ENCODE measurements at regions not wholly inside any gene's neighbourhood (a gene's known extent, or its start where the extent isn't known, plus 50 kb on each side); places are given as distances from the start of the nearest gene placed in this dataset.

DNA sequence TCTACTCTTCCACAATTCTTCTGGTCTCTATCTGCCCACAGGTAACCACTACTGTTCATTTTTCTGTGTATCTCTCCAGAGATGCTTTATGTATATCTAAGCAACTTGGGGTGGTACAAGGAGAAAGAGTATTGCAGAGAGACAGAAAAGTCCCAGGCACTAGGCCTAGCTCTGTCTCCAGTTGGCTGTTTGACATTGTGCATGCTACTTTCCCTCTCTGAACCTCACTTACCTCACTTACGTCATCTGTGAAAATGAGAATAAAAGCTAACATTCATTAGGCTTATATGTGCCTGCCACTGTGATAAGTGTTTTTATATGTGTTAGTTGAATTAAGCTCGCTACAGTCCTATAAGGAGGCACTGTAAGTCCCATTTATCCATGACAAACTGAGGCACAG, 76.7 kb upstream of the RNU6-1 start:
- H3K79me2 ChIP-seq (ENCODE audit: low read length): no peaks in the 10 kb centered on the region
- ChIA-PET CTCF (no interaction called here), POLR2A (ENCODE audit: unreplicated experiment) (no interaction called here)
- no peak overlapping the region for H3K9ac ChIP-seq (ENCODE audit: low read length)
- ATAC-seq (no peak), DNase-seq (no peak)
- no peak overlapping the region for H2AFZ ChIP-seq (ENCODE audit: low read length)
- no peak overlapping the region for H3K27ac ChIP-seq (ENCODE audit: low read length)
- no peaks in the 10 kb centered on the region for H3K9me2 ChIP-seq (replicated peaks; ENCODE audit: low read length)
- H3K27me3 ChIP-seq (ENCODE audit: low read length): no peaks in the 10 kb centered on the region
- intact Hi-C loops (cut with micrococcal nuclease): no loop called here
- no peaks in the 10 kb centered on the region for H3K9me3 ChIP-seq (ENCODE audit: low read length)
- H3F3A ChIP-seq (ENCODE audit: low read length, unreplicated experiment): no peaks in the 10 kb centered on the region
- BruUV-seq (replicated peaks): no TSS peak
- TF ChIP-seq, protein P1, sequence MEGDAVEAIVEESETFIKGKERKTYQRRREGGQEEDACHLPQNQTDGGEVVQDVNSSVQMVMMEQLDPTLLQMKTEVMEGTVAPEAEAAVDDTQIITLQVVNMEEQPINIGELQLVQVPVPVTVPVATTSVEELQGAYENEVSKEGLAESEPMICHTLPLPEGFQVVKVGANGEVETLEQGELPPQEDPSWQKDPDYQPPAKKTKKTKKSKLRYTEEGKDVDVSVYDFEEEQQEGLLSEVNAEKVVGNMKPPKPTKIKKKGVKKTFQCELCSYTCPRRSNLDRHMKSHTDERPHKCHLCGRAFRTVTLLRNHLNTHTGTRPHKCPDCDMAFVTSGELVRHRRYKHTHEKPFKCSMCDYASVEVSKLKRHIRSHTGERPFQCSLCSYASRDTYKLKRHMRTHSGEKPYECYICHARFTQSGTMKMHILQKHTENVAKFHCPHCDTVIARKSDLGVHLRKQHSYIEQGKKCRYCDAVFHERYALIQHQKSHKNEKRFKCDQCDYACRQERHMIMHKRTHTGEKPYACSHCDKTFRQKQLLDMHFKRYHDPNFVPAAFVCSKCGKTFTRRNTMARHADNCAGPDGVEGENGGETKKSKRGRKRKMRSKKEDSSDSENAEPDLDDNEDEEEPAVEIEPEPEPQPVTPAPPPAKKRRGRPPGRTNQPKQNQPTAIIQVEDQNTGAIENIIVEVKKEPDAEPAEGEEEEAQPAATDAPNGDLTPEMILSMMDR (conservative IDR thresholded peaks at IDR 0.05; ENCODE audit: low read depth, low read length): no peak
- TF ChIP-seq EZH2phosphoT487 (IDR thresholded peaks at IDR 0.05; ENCODE audit: borderline replicate concordance, low read length) (no peak), EZH2 (IDR thresholded peaks at IDR 0.05; ENCODE audit: low read length, unreplicated experiment) (no peak)
- H3K4me3 ChIP-seq (ENCODE audit: low read length): no peak overlapping the region
- H3K4me1 ChIP-seq (ENCODE audit: insufficient read depth, low read length): peaks cover 28% of the 10 kb centered on the region
- no peaks in the 10 kb centered on the region for H4K20me1 ChIP-seq (ENCODE audit: low read length)
- H3K4me2 ChIP-seq (ENCODE audit: low read length): no peak overlapping the region
- no peaks in the 10 kb centered on the region for H3K36me3 ChIP-seq (ENCODE audit: low read depth, low read length)

DNA sequence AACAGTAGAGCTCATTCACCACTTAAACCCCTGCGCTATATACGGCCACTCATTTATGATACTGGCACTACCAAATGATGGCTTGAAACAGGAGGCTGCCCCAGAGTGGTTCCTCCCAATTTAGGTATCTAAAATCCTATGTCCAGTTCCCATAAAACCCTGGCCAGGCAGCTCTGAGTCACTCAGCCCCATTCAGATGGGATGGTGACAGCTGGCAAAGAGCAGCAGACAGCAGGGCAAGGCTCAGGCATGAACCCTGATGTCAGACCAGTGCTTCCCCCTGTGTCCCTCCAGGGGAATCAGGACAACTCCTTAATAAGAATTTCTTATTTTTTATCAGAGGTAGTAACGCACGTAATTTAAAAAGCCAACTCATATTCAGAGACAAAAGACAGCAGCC, 77.2 kb upstream of the RNU6-1 start:
- DNase-seq: peak; percentile 45
- POLR2A ChIA-PET (ENCODE audit: unreplicated experiment): no interaction called here

DNA sequence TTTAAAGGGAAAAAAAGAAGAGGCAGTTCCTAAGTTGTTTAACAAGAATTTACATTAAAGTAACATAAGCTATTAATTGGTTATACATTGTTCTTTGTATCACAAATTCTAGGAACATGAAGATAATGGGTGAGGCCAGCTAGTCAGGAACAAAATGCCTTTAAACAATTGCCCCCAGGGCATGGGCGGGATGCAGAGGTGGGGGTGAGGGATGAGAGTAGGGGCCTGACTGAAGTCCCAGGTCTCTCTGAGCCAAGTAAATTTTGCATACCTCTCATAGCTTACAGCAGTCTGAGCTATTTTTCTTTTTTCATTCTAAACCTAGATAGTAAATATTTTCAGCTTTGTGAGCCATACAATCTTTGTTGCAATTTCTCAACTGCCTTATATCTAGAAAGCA, 77.8 kb upstream of the RNU6-1 start:
- H3K9ac ChIP-seq (ENCODE audit: low read length): no peak overlapping the region
- POLR2A ChIA-PET (ENCODE audit: unreplicated experiment): no interaction called here
- intact Hi-C loops (cut with micrococcal nuclease): no loop called here
- no peak overlapping the region for H3K4me2 ChIP-seq (ENCODE audit: low read length)
- no peak overlapping the region for H3K4me3 ChIP-seq (ENCODE audit: low read length)
- no peaks in the 10 kb centered on the region for H3K36me3 ChIP-seq (ENCODE audit: low read depth, low read length)
- no peaks in the 10 kb centered on the region for H3K9me2 ChIP-seq (replicated peaks; ENCODE audit: low read length)
- H3K4me1 ChIP-seq (ENCODE audit: insufficient read depth, low read length): peaks cover 28% of the 10 kb centered on the region
- H3K27ac ChIP-seq (ENCODE audit: low read length): no peak overlapping the region
- H3K27me3 ChIP-seq (ENCODE audit: low read length): no peaks in the 10 kb centered on the region
- H3F3A ChIP-seq (ENCODE audit: low read length, unreplicated experiment): no peaks in the 10 kb centered on the region
- DNase-seq (no peak), ATAC-seq (no peak)
- CTCF ChIA-PET: interaction anchor here (0.7 kb wide), 1 partner anchor 53 kb away, joined by 3 read pairs; no protein-coding TSS in a partner anchor
- H3K79me2 ChIP-seq (ENCODE audit: low read length): no peaks in the 10 kb centered on the region
- H3K9me3 ChIP-seq (ENCODE audit: low read length): no peaks in the 10 kb centered on the region
- H4K20me1 ChIP-seq (ENCODE audit: low read length): no peaks in the 10 kb centered on the region
- no peak overlapping the region for H2AFZ ChIP-seq (ENCODE audit: low read length)
- TF ChIP-seq, protein P1 (conservative IDR thresholded peaks at IDR 0.05; ENCODE audit: low read depth, low read length): no peak
- TF ChIP-seq EZH2 (IDR thresholded peaks at IDR 0.05; ENCODE audit: low read length, unreplicated experiment): no peak
- no peak for TF ChIP-seq EZH2phosphoT487 (IDR thresholded peaks at IDR 0.05; ENCODE audit: borderline replicate concordance, low read length)
- no TSS peak for BruUV-seq (replicated peaks)

More for the DNA sequence above, 77.2 kb upstream of the RNU6-1 start:
- H3K27ac ChIP-seq (ENCODE audit: low read length): no peak overlapping the region
- no peaks in the 10 kb centered on the region for H3K79me2 ChIP-seq (ENCODE audit: low read length)
- H3K4me2 ChIP-seq (ENCODE audit: low read length): no peak overlapping the region
- CTCF ChIA-PET: interaction anchor here (0.7 kb wide), 1 partner anchor 53 kb away, joined by 3 read pairs; no protein-coding TSS in a partner anchor
- H4K20me1 ChIP-seq (ENCODE audit: low read length): no peaks in the 10 kb centered on the region
- no peaks in the 10 kb centered on the region for H3K9me2 ChIP-seq (replicated peaks; ENCODE audit: low read length)
- H3K4me1 ChIP-seq (ENCODE audit: insufficient read depth, low read length): peaks cover 28% of the 10 kb centered on the region
- no peak overlapping the region for H3K4me3 ChIP-seq (ENCODE audit: low read length)
- H2AFZ ChIP-seq (ENCODE audit: low read length): no peak overlapping the region
- H3K9me3 ChIP-seq (ENCODE audit: low read length): no peaks in the 10 kb centered on the region
- intact Hi-C loops (cut with micrococcal nuclease): no loop called here
- no peaks in the 10 kb centered on the region for H3K36me3 ChIP-seq (ENCODE audit: low read depth, low read length)
- H3K27me3 ChIP-seq (ENCODE audit: low read length): no peaks in the 10 kb centered on the region
- no peaks in the 10 kb centered on the region for H3F3A ChIP-seq (ENCODE audit: low read length, unreplicated experiment)
- ATAC-seq: peak; percentile 65
- no peak for TF ChIP-seq EZH2 (IDR thresholded peaks at IDR 0.05; ENCODE audit: low read length, unreplicated experiment)
- TF ChIP-seq, protein P1 (conservative IDR thresholded peaks at IDR 0.05; ENCODE audit: low read depth, low read length): no peak
- TF ChIP-seq EZH2phosphoT487 (IDR thresholded peaks at IDR 0.05; ENCODE audit: borderline replicate concordance, low read length): no peak
- H3K9ac ChIP-seq (ENCODE audit: low read length): no peak overlapping the region
- BruUV-seq (replicated peaks): no TSS peak
